ENCODE measurements at regions not wholly inside any gene's neighbourhood (a gene's known extent, or its start where the extent isn't known, plus 50 kb on each side); places are given as distances from the start of the nearest gene placed in this dataset.

- Histone ChIP-seq H3K36me3 (ENCODE audit: insufficient read depth, low read length) (no peaks in the 10 kb centered on the region), H3K4me3 (ENCODE audit: insufficient read depth, low read length) (no peak overlapping the region), H3K4me2 (ENCODE audit: insufficient read depth, low read length) (peak overlapping the region; percentile 47), H3K27ac (ENCODE audit: low read depth, low read length) (peak overlapping the region; percentile 83), H3K79me2 (ENCODE audit: insufficient read depth, low read length) (no peaks in the 10 kb centered on the region), H2AFZ (ENCODE audit: low read length) (peak overlapping the region; percentile 13), H3K9me3 (ENCODE audit: low read depth, low read length) (no peaks in the 10 kb centered on the region), H3K27me3 (ENCODE audit: insufficient read depth, low read length) (no peaks in the 10 kb centered on the region), H4K20me1 (ENCODE audit: insufficient read depth, low read length) (no peaks in the 10 kb centered on the region), H3K4me1 (ENCODE audit: insufficient read depth, low read length) (peaks cover 23% of the 10 kb centered on the region)
- no peak for DNase-seq (ENCODE audit: insufficient read length, low spot score, missing footprints)
- TF ChIP-seq CTCF (IDR thresholded peaks at IDR 0.05; ENCODE audit: extremely low read depth, low read depth, low read length) = no peak
These were observed 152.9 kb downstream of the HGF start for GRCh38 chr7:81616951-81617350.

- no peaks in the 10 kb centered on the region for H4K20me1 ChIP-seq (ENCODE audit: insufficient read depth, low read length)
- no peaks in the 10 kb centered on the region for H3K36me3 ChIP-seq (ENCODE audit: insufficient read depth, low read length)
- no peaks in the 10 kb centered on the region for H3K9me3 ChIP-seq (ENCODE audit: low read depth, low read length)
- H3K27ac ChIP-seq (ENCODE audit: low read depth, low read length) = no peak overlapping the region
- peaks cover 10% of the 10 kb centered on the region for H3K4me1 ChIP-seq (ENCODE audit: insufficient read depth, low read length)
- no peaks in the 10 kb centered on the region for H3K27me3 ChIP-seq (ENCODE audit: insufficient read depth, low read length)
- no peaks in the 10 kb centered on the region for H3K79me2 ChIP-seq (ENCODE audit: insufficient read depth, low read length)
- H2AFZ ChIP-seq (ENCODE audit: low read length) = no peak overlapping the region
- H3K4me3 ChIP-seq (ENCODE audit: insufficient read depth, low read length) = no peak overlapping the region
- no peak overlapping the region for H3K4me2 ChIP-seq (ENCODE audit: insufficient read depth, low read length)
- no peak for TF ChIP-seq CTCF (IDR thresholded peaks at IDR 0.05; ENCODE audit: extremely low read depth, low read depth, low read length)
- DNase-seq (ENCODE audit: insufficient read length, low spot score, missing footprints) = no peak
These were observed 158.0 kb downstream of the HGF start for GRCh38 chr7:81611805-81612204.

GRCh38 chr7:81611040-81611439 lies 158.8 kb downstream of the HGF start:
- Histone ChIP-seq H3K27me3 (ENCODE audit: insufficient read depth, low read length) (no peaks in the 10 kb centered on the region), H2AFZ (ENCODE audit: low read length) (no peak overlapping the region), H3K79me2 (ENCODE audit: insufficient read depth, low read length) (no peaks in the 10 kb centered on the region), H3K4me3 (ENCODE audit: insufficient read depth, low read length) (no peak overlapping the region), H3K27ac (ENCODE audit: low read depth, low read length) (no peak overlapping the region), H3K9me3 (ENCODE audit: low read depth, low read length) (no peaks in the 10 kb centered on the region), H4K20me1 (ENCODE audit: insufficient read depth, low read length) (no peaks in the 10 kb centered on the region), H3K36me3 (ENCODE audit: insufficient read depth, low read length) (no peaks in the 10 kb centered on the region), H3K4me2 (ENCODE audit: insufficient read depth, low read length) (no peak overlapping the region), H3K4me1 (ENCODE audit: insufficient read depth, low read length) (peaks cover 8% of the 10 kb centered on the region)
- no peak for DNase-seq (ENCODE audit: insufficient read length, low spot score, missing footprints)
- no peak for TF ChIP-seq CTCF (IDR thresholded peaks at IDR 0.05; ENCODE audit: extremely low read depth, low read depth, low read length)

- peak overlapping the region; percentile 9 for H3K4me2 ChIP-seq (ENCODE audit: insufficient read depth, low read length)
- H3K79me2 ChIP-seq (ENCODE audit: insufficient read depth, low read length) = no peaks in the 10 kb centered on the region
- H3K27me3 ChIP-seq (ENCODE audit: insufficient read depth, low read length) = no peaks in the 10 kb centered on the region
- DNase-seq (ENCODE audit: insufficient read length, low spot score, missing footprints) = peak; percentile 37
- no peak overlapping the region for H3K4me3 ChIP-seq (ENCODE audit: insufficient read depth, low read length)
- H3K4me1 ChIP-seq (ENCODE audit: insufficient read depth, low read length) = peaks cover 17% of the 10 kb centered on the region
- H3K9me3 ChIP-seq (ENCODE audit: low read depth, low read length) = no peaks in the 10 kb centered on the region
- H4K20me1 ChIP-seq (ENCODE audit: insufficient read depth, low read length) = no peaks in the 10 kb centered on the region
- peak overlapping the region; percentile 27 for H3K27ac ChIP-seq (ENCODE audit: low read depth, low read length)
- peak overlapping the region; percentile 13 for H2AFZ ChIP-seq (ENCODE audit: low read length)
- TF ChIP-seq CTCF (IDR thresholded peaks at IDR 0.05; ENCODE audit: extremely low read depth, low read depth, low read length) = no peak
- H3K36me3 ChIP-seq (ENCODE audit: insufficient read depth, low read length) = no peaks in the 10 kb centered on the region
These were observed 161.0 kb downstream of the HGF start for GRCh38 chr7:81608748-81609382.
